ENCODE measurements at regions not wholly inside any gene's neighbourhood (a gene's known extent, or its start where the extent isn't known, plus 50 kb on each side); places are given as distances from the start of the nearest gene placed in this dataset.
"Not testable (repeated sequence)": the region's sequence is repeated elsewhere in the genome, so short reads cannot be mapped to it uniquely, and the experiment has no call there.

GRCh38 chr2:189350540-189351209 lies 90.6 kb upstream of the WDR75 start:
- H3K4me1 Mint-ChIP-seq: peaks cover 7 to 18% (median 16%) of the 10 kb centered on the region in 7 donors
- Histone ChIP-seq H3K27ac (ENCODE audit: low read depth, low read length) (no peak overlapping the region), H3K9me3 (ENCODE audit: control insufficient read depth in 2 of 3, low read length in 3 of 3) (no peaks in the 10 kb centered on the region), H3K36me3 (ENCODE audit: control insufficient read depth in 2 of 3, insufficient read depth in 3 of 3, low read length in 3 of 3) (no peaks in the 10 kb centered on the region), H3K4me1 (ENCODE audit: control insufficient read depth in 2 of 2, insufficient read depth in 2 of 2, low read length in 2 of 2) (peaks cover 0 to 7% of the 10 kb centered on the region in 2 donors), H3K27me3 (ENCODE audit: control insufficient read depth in 2 of 2, insufficient read depth in 2 of 2, low read length in 2 of 2) (no peaks in the 10 kb centered on the region), H3K4me3 (ENCODE audit: low read length) (no peak overlapping the region)
- H3K36me3 Mint-ChIP-seq: no peaks in the 10 kb centered on the region
- DNase-seq: no peak
- CTCF ChIA-PET: no interaction called here
- intact Hi-C loops (cut with micrococcal nuclease): no loop called here
- H3K4me3 Mint-ChIP-seq: no peak overlapping the region
- POLR2A ChIA-PET: no interaction called here
- H3K27ac Mint-ChIP-seq: peak overlapping the region in 2 of 9 donors; percentile 21 to 34
- H3K9me3 Mint-ChIP-seq: peaks cover 0 to 4% (median 0%) of the 10 kb centered on the region in 11 donors
- no peak for ATAC-seq
- H3K27me3 Mint-ChIP-seq: no peaks in the 10 kb centered on the region

DNA sequence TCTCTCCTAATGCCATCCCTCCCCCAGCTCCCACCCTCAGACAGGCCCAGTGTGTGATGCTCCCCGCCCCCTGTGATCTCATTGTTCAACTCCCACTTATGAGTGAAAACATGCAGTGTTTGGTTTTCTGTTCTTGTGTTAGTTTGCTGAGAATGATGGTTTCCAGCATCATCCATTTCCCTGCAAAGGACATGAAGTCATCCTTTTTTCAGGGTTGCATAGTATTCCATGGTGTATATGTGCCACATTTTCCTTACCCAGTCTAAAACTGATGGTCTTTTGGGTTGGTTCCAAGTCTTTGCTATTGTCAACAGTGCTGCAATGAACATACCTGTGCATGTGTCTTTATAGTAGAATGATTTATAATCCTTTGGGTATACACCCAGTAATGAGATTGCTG lies 89.3 kb upstream of the WDR75 start:
- ATAC-seq; H3K4me3 Mint-ChIP-seq; H3K4me1 ChIP-seq (ENCODE audit: control insufficient read depth in 2 of 2, insufficient read depth in 2 of 2, low read length in 2 of 2); H3K27me3 ChIP-seq (ENCODE audit: control insufficient read depth in 2 of 2, insufficient read depth in 2 of 2, low read length in 2 of 2); intact Hi-C loops (cut with micrococcal nuclease); POLR2A ChIA-PET; H3K27ac ChIP-seq (ENCODE audit: low read depth, low read length); H3K4me1 Mint-ChIP-seq; CTCF ChIA-PET; H3K9me3 ChIP-seq (ENCODE audit: control insufficient read depth in 2 of 3, low read length in 3 of 3); H3K27me3 Mint-ChIP-seq; H3K27ac Mint-ChIP-seq; H3K36me3 Mint-ChIP-seq; DNase-seq; H3K4me3 ChIP-seq (ENCODE audit: low read length); H3K36me3 ChIP-seq (ENCODE audit: control insufficient read depth in 2 of 3, insufficient read depth in 3 of 3, low read length in 3 of 3); H3K9me3 Mint-ChIP-seq: not testable (repeated sequence)

DNA sequence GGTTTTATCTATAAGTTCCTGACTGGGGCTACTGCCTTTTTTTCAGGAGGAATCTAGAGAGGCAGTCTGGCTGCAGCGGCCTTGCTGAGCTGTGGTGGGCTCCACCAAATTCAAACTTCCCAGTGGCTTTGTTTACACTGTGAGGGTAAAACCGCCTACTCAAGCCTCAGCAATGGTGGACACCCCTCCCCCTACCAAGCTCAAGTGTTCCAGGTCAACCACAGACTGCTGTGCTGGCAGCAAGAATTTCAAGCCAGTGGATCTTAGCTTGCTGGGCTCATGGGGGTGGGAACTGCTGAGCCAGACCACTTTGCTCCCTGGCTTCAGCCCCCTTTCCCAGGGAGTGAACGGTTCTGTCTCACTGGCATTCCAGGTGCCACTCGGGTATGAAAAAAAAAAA lies 83.9 kb upstream of the WDR75 start:
- DNase-seq; intact Hi-C loops (cut with micrococcal nuclease); H3K4me3 ChIP-seq (ENCODE audit: low read length); H3K27ac ChIP-seq (ENCODE audit: low read depth, low read length); H3K4me1 Mint-ChIP-seq; H3K27ac Mint-ChIP-seq; ATAC-seq; H3K4me1 ChIP-seq (ENCODE audit: control insufficient read depth in 2 of 2, insufficient read depth in 2 of 2, low read length in 2 of 2); H3K9me3 Mint-ChIP-seq; H3K36me3 Mint-ChIP-seq; POLR2A ChIA-PET; H3K9me3 ChIP-seq (ENCODE audit: control insufficient read depth in 2 of 3, low read length in 3 of 3); H3K4me3 Mint-ChIP-seq; H3K36me3 ChIP-seq (ENCODE audit: control insufficient read depth in 2 of 3, insufficient read depth in 3 of 3, low read length in 3 of 3); H3K27me3 ChIP-seq (ENCODE audit: control insufficient read depth in 2 of 2, insufficient read depth in 2 of 2, low read length in 2 of 2); H3K27me3 Mint-ChIP-seq: not testable (repeated sequence)
- CTCF ChIA-PET: interaction anchor here (0.8 kb wide), 1 partner anchor 9 kb away, joined by 3 read pairs; no protein-coding TSS in a partner anchor

GRCh38 chr2:189360861-189361260 lies 80.4 kb upstream of the WDR75 start:
- intact Hi-C loops (cut with micrococcal nuclease): no loop called here
- no peaks in the 10 kb centered on the region for H3K9me3 ChIP-seq (ENCODE audit: control insufficient read depth in 2 of 3, low read length in 3 of 3)
- no peak overlapping the region for H3K4me3 ChIP-seq (ENCODE audit: low read length)
- CTCF ChIA-PET: no interaction called here
- H3K27ac ChIP-seq (ENCODE audit: low read depth, low read length): no peak overlapping the region
- no peaks in the 10 kb centered on the region for H3K4me1 ChIP-seq (ENCODE audit: control insufficient read depth in 2 of 2, insufficient read depth in 2 of 2, low read length in 2 of 2)
- Mint-ChIP-seq H3K36me3 (no peaks in the 10 kb centered on the region), H3K27ac (no peak overlapping the region), H3K4me3 (no peak overlapping the region), H3K27me3 (no peaks in the 10 kb centered on the region), H3K4me1 (peaks cover 0 to 4% (median 0%) of the 10 kb centered on the region in 7 donors), H3K9me3 (peaks cover 0 to 5% (median 0%) of the 10 kb centered on the region in 11 donors)
- POLR2A ChIA-PET: no interaction called here
- no peaks in the 10 kb centered on the region for H3K36me3 ChIP-seq (ENCODE audit: control insufficient read depth in 2 of 3, insufficient read depth in 3 of 3, low read length in 3 of 3)
- no peaks in the 10 kb centered on the region for H3K27me3 ChIP-seq (ENCODE audit: control insufficient read depth in 2 of 2, insufficient read depth in 2 of 2, low read length in 2 of 2)
- DNase-seq (no peak), ATAC-seq (no peak)

GRCh38 chr2:189362283-189362682 lies 79.0 kb upstream of the WDR75 start:
- H3K27ac ChIP-seq (ENCODE audit: low read depth, low read length): no peak overlapping the region
- Mint-ChIP-seq H3K4me1 (peaks cover 0 to 10% (median 4%) of the 10 kb centered on the region in 7 donors), H3K4me3 (no peak overlapping the region), H3K27ac (no peak overlapping the region), H3K27me3 (no peaks in the 10 kb centered on the region), H3K9me3 (peaks cover 0 to 5% (median 0%) of the 10 kb centered on the region in 11 donors), H3K36me3 (no peaks in the 10 kb centered on the region)
- no peak overlapping the region for H3K4me3 ChIP-seq (ENCODE audit: low read length)
- CTCF ChIA-PET: no interaction called here
- POLR2A ChIA-PET: no interaction called here
- ATAC-seq (no peak), DNase-seq (no peak)
- H3K9me3 ChIP-seq (ENCODE audit: control insufficient read depth in 2 of 3, low read length in 3 of 3): no peaks in the 10 kb centered on the region
- H3K36me3 ChIP-seq (ENCODE audit: control insufficient read depth in 2 of 3, insufficient read depth in 3 of 3, low read length in 3 of 3): no peaks in the 10 kb centered on the region
- no peaks in the 10 kb centered on the region for H3K4me1 ChIP-seq (ENCODE audit: control insufficient read depth in 2 of 2, insufficient read depth in 2 of 2, low read length in 2 of 2)
- intact Hi-C loops (cut with micrococcal nuclease): no loop called here
- H3K27me3 ChIP-seq (ENCODE audit: control insufficient read depth in 2 of 2, insufficient read depth in 2 of 2, low read length in 2 of 2): no peaks in the 10 kb centered on the region

- Histone ChIP-seq H3K36me3 (ENCODE audit: control insufficient read depth in 2 of 3, insufficient read depth in 3 of 3, low read length in 3 of 3) (no peaks in the 10 kb centered on the region), H3K9me3 (ENCODE audit: control insufficient read depth in 2 of 3, low read length in 3 of 3) (no peaks in the 10 kb centered on the region), H3K4me3 (ENCODE audit: low read length) (no peak overlapping the region), H3K4me1 (ENCODE audit: control insufficient read depth in 2 of 2, insufficient read depth in 2 of 2, low read length in 2 of 2) (no peaks in the 10 kb centered on the region), H3K27me3 (ENCODE audit: control insufficient read depth in 2 of 2, insufficient read depth in 2 of 2, low read length in 2 of 2) (no peaks in the 10 kb centered on the region), H3K27ac (ENCODE audit: low read depth, low read length) (no peak overlapping the region)
- Mint-ChIP-seq H3K27ac (no peak overlapping the region), H3K4me3 (no peak overlapping the region), H3K9me3 (peaks cover 0 to 5% (median 0%) of the 10 kb centered on the region in 11 donors), H3K36me3 (no peaks in the 10 kb centered on the region), H3K27me3 (no peaks in the 10 kb centered on the region), H3K4me1 (peaks cover 0 to 12% (median 4%) of the 10 kb centered on the region in 7 donors)
- POLR2A ChIA-PET: no interaction called here
- no peak for ATAC-seq
- CTCF ChIA-PET: no interaction called here
- DNase-seq: no peak
- intact Hi-C loops (cut with micrococcal nuclease): no loop called here
Observed at GRCh38 chr2:189363559-189363958, 77.7 kb upstream of the WDR75 start.

DNA sequence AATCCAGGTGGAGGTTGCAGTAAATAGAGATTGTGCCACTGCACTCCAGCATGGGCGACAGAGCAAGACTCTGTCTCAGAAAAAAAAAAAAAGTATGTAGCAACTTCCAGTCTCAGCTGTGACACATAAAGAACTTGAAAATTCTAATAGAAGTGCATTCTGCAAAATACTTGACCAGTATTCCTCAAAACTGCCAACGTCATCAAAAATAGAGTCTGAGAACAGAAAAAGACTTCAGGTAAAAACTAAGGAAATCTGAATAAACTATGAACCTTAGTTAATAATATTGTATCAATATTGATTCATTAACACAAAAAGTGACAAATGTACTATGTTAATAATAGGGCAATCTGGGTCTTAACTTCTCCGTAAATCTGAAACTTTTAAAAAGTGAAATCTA lies 76.7 kb upstream of the WDR75 start:
- intact Hi-C loops (cut with micrococcal nuclease): no loop called here
- H3K36me3 Mint-ChIP-seq: no peaks in the 10 kb centered on the region
- no peaks in the 10 kb centered on the region for H3K27me3 ChIP-seq (ENCODE audit: control insufficient read depth in 2 of 2, insufficient read depth in 2 of 2, low read length in 2 of 2)
- H3K27me3 Mint-ChIP-seq: no peaks in the 10 kb centered on the region
- no peaks in the 10 kb centered on the region for H3K4me1 ChIP-seq (ENCODE audit: control insufficient read depth in 2 of 2, insufficient read depth in 2 of 2, low read length in 2 of 2)
- H3K9me3 Mint-ChIP-seq: peaks cover 0 to 5% (median 0%) of the 10 kb centered on the region in 11 donors
- DNase-seq: no peak
- ATAC-seq: no peak
- CTCF ChIA-PET: interaction anchor here (0.8 kb wide), 1 partner anchor 18 kb away, joined by 3 read pairs; no protein-coding TSS in a partner anchor
- H3K4me3 ChIP-seq (ENCODE audit: low read length): no peak overlapping the region
- no peak overlapping the region for H3K27ac Mint-ChIP-seq
- no peaks in the 10 kb centered on the region for H3K36me3 ChIP-seq (ENCODE audit: control insufficient read depth in 2 of 3, insufficient read depth in 3 of 3, low read length in 3 of 3)
- H3K4me3 Mint-ChIP-seq: no peak overlapping the region
- peaks cover 0 to 12% (median 4%) of the 10 kb centered on the region in 7 donors for H3K4me1 Mint-ChIP-seq
- POLR2A ChIA-PET: no interaction called here
- no peak overlapping the region for H3K27ac ChIP-seq (ENCODE audit: low read depth, low read length)
- no peaks in the 10 kb centered on the region for H3K9me3 ChIP-seq (ENCODE audit: control insufficient read depth in 2 of 3, low read length in 3 of 3)

Measured in naive thymus-derived CD4-positive, alpha-beta T cell (primary cell).